Activated naive CD4-positive, alpha-beta T cell treated with anti-CD3 and anti-CD28 coated beads, Interleukin-2, amount 50 U/mL, for 72 hours (primary cell): ENCODE measurements at regions not wholly inside any gene's neighbourhood (a gene's known extent, or its start where the extent isn't known, plus 50 kb on each side); places are given as distances from the start of the nearest gene placed in this dataset.
"Not testable (repeated sequence)": the region's sequence is repeated elsewhere in the genome, so short reads cannot be mapped to it uniquely, and the experiment has no call there.

Experiments used
- ATAC-seq, 2 donors: fragments of 150-1000 bp; cut with Tn5 transposase; 2 replicates each; pipeline ENCODE4 v1.10.0; 2021; ENCODE audit warnings: mild to moderate bottlenecking in 2 of 2, moderate library complexity in 2 of 2
- DNase-seq, 2 donors: peaks; one replicate each; pipeline ENCODE4 v3.0.0; 2021 to 2022; ENCODE audit warnings: low spot score in 2 of 2
- H3K27ac Mint-ChIP-seq, 2 donors: one replicate each; pipeline ENCODE4 v1.8.0; 2022; ENCODE audit warnings: mild to moderate bottlenecking in 2 of 2, mixed read lengths in 2 of 2
- H3K36me3 Mint-ChIP-seq, 2 donors: one replicate each; pipeline ENCODE4 v1.8.0; 2022; ENCODE audit warnings: mixed read lengths in 2 of 2
- H3K9me3 Mint-ChIP-seq, 2 donors: one replicate each; pipeline ENCODE4 v1.8.0; 2022; ENCODE audit warnings: mixed read lengths in 2 of 2

GRCh38 chr5:174880412-174881200 is 156.2 kb downstream of the MSX2 start:
- H3K9me3 Mint-ChIP-seq, result peaks cover 6 to 13% of the 10 kb centered on the region in 2 donors
- ATAC-seq, H3K36me3 Mint-ChIP-seq, H3K27ac Mint-ChIP-seq, DNase-seq: not testable (repeated sequence)

GRCh38 chr5:174877987-174878386 is 153.6 kb downstream of the MSX2 start:
- ATAC-seq (no peak), DNase-seq (no peak)
- H3K36me3 Mint-ChIP-seq, result no peaks in the 10 kb centered on the region
- H3K9me3 Mint-ChIP-seq, result peaks cover 0 to 8% of the 10 kb centered on the region in 2 donors
- H3K27ac Mint-ChIP-seq, result no peak overlapping the region

- Mint-ChIP-seq H3K27ac (no peak overlapping the region), H3K36me3 (peaks cover 0 to 4% of the 10 kb centered on the region in 2 donors)
- ATAC-seq, result no peak
Measured at GRCh38 chr5:174872271-174872670, 147.9 kb downstream of the MSX2 start.

GRCh38 chr5:174852143-174852542 is 127.8 kb downstream of the MSX2 start:
- no peaks in the 10 kb centered on the region for H3K36me3 Mint-ChIP-seq
- no peak for ATAC-seq
- H3K27ac Mint-ChIP-seq, result no peak overlapping the region
- DNase-seq, result no peak
- no peaks in the 10 kb centered on the region for H3K9me3 Mint-ChIP-seq

More at GRCh38 chr5:174872271-174872670, 147.9 kb downstream of the MSX2 start:
- no peak for DNase-seq
- H3K9me3 Mint-ChIP-seq, result peaks cover 0 to 12% of the 10 kb centered on the region in 2 donors

GRCh38 chr5:174850565-174851169 is 126.3 kb downstream of the MSX2 start:
- Mint-ChIP-seq H3K36me3 (no peaks in the 10 kb centered on the region), H3K9me3 (no peaks in the 10 kb centered on the region), H3K27ac (no peak overlapping the region)
- ATAC-seq (no peak), DNase-seq (no peak)

- no peak for DNase-seq
Measured at GRCh38 chr5:174849426-174849825, 125.0 kb downstream of the MSX2 start.

GRCh38 chr5:174844971-174845370 is 120.6 kb downstream of the MSX2 start:
- ATAC-seq (no peak), DNase-seq (no peak)
- Mint-ChIP-seq H3K27ac (no peak overlapping the region), H3K9me3 (no peaks in the 10 kb centered on the region), H3K36me3 (no peaks in the 10 kb centered on the region)

More at GRCh38 chr5:174849426-174849825, 125.0 kb downstream of the MSX2 start:
- H3K36me3 Mint-ChIP-seq, result no peaks in the 10 kb centered on the region
- no peak overlapping the region for H3K27ac Mint-ChIP-seq
- ATAC-seq, result no peak
- H3K9me3 Mint-ChIP-seq, result no peaks in the 10 kb centered on the region

- Mint-ChIP-seq H3K9me3 (peaks cover 0 to 6% of the 10 kb centered on the region in 2 donors), H3K36me3 (no peaks in the 10 kb centered on the region), H3K27ac (no peak overlapping the region)
- DNase-seq (no peak), ATAC-seq (no peak)
Measured at GRCh38 chr5:174843263-174844250, 119.2 kb downstream of the MSX2 start.

- H3K36me3 Mint-ChIP-seq, result peaks cover 0 to 8% of the 10 kb centered on the region in 2 donors
- ATAC-seq (no peak), DNase-seq (no peak)
Measured at GRCh38 chr5:174840435-174840834, 116.1 kb downstream of the MSX2 start.

GRCh38 chr5:174839196-174839595 is 114.8 kb downstream of the MSX2 start:
- peaks cover 0 to 8% of the 10 kb centered on the region in 2 donors for H3K36me3 Mint-ChIP-seq
- no peak overlapping the region for H3K27ac Mint-ChIP-seq
- no peak for ATAC-seq
- H3K9me3 Mint-ChIP-seq, result peaks cover 0 to 6% of the 10 kb centered on the region in 2 donors
- no peak for DNase-seq

More at GRCh38 chr5:174840435-174840834, 116.1 kb downstream of the MSX2 start:
- no peak overlapping the region for H3K27ac Mint-ChIP-seq
- peaks cover 0 to 6% of the 10 kb centered on the region in 2 donors for H3K9me3 Mint-ChIP-seq

GRCh38 chr5:174837919-174838902 is 113.8 kb downstream of the MSX2 start:
- Mint-ChIP-seq H3K36me3 (peaks cover 0 to 8% of the 10 kb centered on the region in 2 donors), H3K9me3 (peaks cover 3 to 6% of the 10 kb centered on the region in 2 donors), H3K27ac (no peak overlapping the region)
- no peak for DNase-seq
- no peak for ATAC-seq

- ATAC-seq (no peak), DNase-seq (no peak)
- H3K27ac Mint-ChIP-seq, result no peak overlapping the region
- peaks cover 4 to 5% of the 10 kb centered on the region in 2 donors for H3K9me3 Mint-ChIP-seq
- H3K36me3 Mint-ChIP-seq, result peaks cover 0 to 8% of the 10 kb centered on the region in 2 donors
Measured at GRCh38 chr5:174834081-174834480, 109.7 kb downstream of the MSX2 start.

GRCh38 chr5:174832811-174833210 is 108.4 kb downstream of the MSX2 start:
- Mint-ChIP-seq H3K9me3 (peaks cover 0 to 4% of the 10 kb centered on the region in 2 donors), H3K36me3 (peaks cover 0 to 8% of the 10 kb centered on the region in 2 donors), H3K27ac (no peak overlapping the region)
- DNase-seq (no peak), ATAC-seq (no peak)

- Mint-ChIP-seq H3K36me3 (peaks cover 0 to 1% of the 10 kb centered on the region in 2 donors), H3K27ac (no peak overlapping the region), H3K9me3 (peaks cover 0 to 4% of the 10 kb centered on the region in 2 donors)
- no peak for DNase-seq
- ATAC-seq, result no peak
Measured at GRCh38 chr5:174832025-174832424, 107.6 kb downstream of the MSX2 start.

- Mint-ChIP-seq H3K36me3 (no peaks in the 10 kb centered on the region), H3K9me3 (peaks cover 0 to 4% of the 10 kb centered on the region in 2 donors), H3K27ac (no peak overlapping the region)
- ATAC-seq (no peak), DNase-seq (no peak)
Measured at GRCh38 chr5:174831031-174831660, 106.8 kb downstream of the MSX2 start.
